ENCODE measurements at regions not wholly inside any gene's neighbourhood (a gene's known extent, or its start where the extent isn't known, plus 50 kb on each side); places are given as distances from the start of the nearest gene placed in this dataset.

DNA sequence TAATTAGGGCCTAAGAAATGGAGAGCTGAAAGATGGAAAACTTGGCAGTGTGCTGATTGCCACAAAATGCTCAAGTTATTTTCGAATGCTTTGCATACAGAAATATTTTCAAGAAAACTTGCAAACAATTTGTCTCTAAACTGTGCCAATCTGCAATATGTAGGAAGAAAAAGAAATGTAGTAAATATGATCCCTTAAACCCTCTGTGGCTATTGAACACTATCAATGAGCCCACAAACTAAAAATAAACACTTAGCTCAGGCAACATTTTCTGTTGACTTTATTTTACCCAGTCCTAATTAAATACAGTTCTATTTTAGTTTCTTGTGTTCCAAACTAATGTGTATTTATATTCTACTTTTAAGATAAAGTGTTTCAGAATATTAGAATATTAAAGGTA lies 342.1 kb downstream of the SEMA3D start:
- TF ChIP-seq, protein P1, sequence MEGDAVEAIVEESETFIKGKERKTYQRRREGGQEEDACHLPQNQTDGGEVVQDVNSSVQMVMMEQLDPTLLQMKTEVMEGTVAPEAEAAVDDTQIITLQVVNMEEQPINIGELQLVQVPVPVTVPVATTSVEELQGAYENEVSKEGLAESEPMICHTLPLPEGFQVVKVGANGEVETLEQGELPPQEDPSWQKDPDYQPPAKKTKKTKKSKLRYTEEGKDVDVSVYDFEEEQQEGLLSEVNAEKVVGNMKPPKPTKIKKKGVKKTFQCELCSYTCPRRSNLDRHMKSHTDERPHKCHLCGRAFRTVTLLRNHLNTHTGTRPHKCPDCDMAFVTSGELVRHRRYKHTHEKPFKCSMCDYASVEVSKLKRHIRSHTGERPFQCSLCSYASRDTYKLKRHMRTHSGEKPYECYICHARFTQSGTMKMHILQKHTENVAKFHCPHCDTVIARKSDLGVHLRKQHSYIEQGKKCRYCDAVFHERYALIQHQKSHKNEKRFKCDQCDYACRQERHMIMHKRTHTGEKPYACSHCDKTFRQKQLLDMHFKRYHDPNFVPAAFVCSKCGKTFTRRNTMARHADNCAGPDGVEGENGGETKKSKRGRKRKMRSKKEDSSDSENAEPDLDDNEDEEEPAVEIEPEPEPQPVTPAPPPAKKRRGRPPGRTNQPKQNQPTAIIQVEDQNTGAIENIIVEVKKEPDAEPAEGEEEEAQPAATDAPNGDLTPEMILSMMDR (IDR thresholded peaks at IDR 0.05): no peak
- TF ChIP-seq EZH2 (IDR thresholded peaks at IDR 0.05): no peak

Data from neural progenitor cell (in vitro differentiated cells).